K562 (cell line): ENCODE measurements at regions not wholly inside any gene's neighbourhood (a gene's known extent, or its start where the extent isn't known, plus 50 kb on each side); places are given as distances from the start of the nearest gene placed in this dataset.

Source experiments
- ATAC-seq: fragments of 200-7000 bp; cut with Tn5 transposase; 3 replicates; pipeline ENCODE4 v1.9.1; 2020; ENCODE audit warnings: moderate library complexity
- BruUV-seq: library from RNA; stranded (reverse); fragments of 400-500 nt; replicated peaks from 2 replicates; lab custom pipeline; 2021; lab: Mats Ljungman, UMichigan
- CTCF ChIA-PET: fragments of 300-600 bp; formaldehyde crosslinking; extraction: SDS; loops from one replicate; lab custom pipeline; 2021; ENCODE audit warnings: low intra/inter-chr PET ratio; lab: Yijun Ruan, JAX
- POLR2A ChIA-PET: fragments of 300-600, 350-650 bp; sonication (Branson Sonifier 250); formaldehyde crosslinking; extraction: SDS; loops from one replicate; lab custom pipeline; 2021; ENCODE audit warnings: antibody characterized with exemption, inconsistent platforms; lab: Yijun Ruan, JAX
- DNase-seq, 4 experiments: peaks; one replicate each; pipeline versions ENCODE4 v3.0.0 to v3.0.0-alpha.2; 2011 to 2018; ENCODE audit warnings: low spot score in 3 of 4, mixed read lengths in 3 of 4; ENCODE audit errors: extremely low read depth in 1 of 4
- FAIRE-seq: peaks from 2 replicates; lab custom pipeline; 2011; peaks lifted over from hg19 to GRCh38; lab: Jason Lieb, UNC
- H2AFZ ChIP-seq: 2 replicates; pipeline ENCODE4 v1.6.0; 2011; ENCODE audit warnings: low read depth, low read length, control low read depth, inconsistent platforms
- H3K27ac ChIP-seq: fragments of 200-600 bp; 3 replicates; pipeline ENCODE4 v1.8.0; 2011; ENCODE audit warnings: low read depth, mild to moderate bottlenecking, control low read depth, inconsistent platforms, low read length, moderate library complexity, mixed read lengths; ENCODE audit errors: extremely low read depth
- H3K27me3 ChIP-seq, 2 experiments: fragments of 300-600 bp in 1 of 2; 2 replicates in 1 of 2; 3 replicates in 1 of 2; pipeline versions ENCODE4 v1.6.0 to v1.8.0; 2011; ENCODE audit warnings: inconsistent platforms in 2 of 2, low read length in 2 of 2, mild to moderate bottlenecking in 1 of 2, mixed read lengths in 1 of 2, moderate library complexity in 1 of 2; ENCODE audit not compliant: control insufficient read depth in 2 of 2, insufficient read depth in 2 of 2
- H3K36me3 ChIP-seq: fragments of 300-600 bp; 3 replicates; pipeline ENCODE4 v1.8.0; 2011; ENCODE audit warnings: mild to moderate bottlenecking, low read length, inconsistent platforms; ENCODE audit not compliant: control insufficient read depth, insufficient read depth
- H3K4me1 ChIP-seq, 2 experiments: fragments of 200-600 bp in 1 of 2; replicated peaks in 1 of 2; 2 replicates in 1 of 2; 3 replicates in 1 of 2; pipeline versions ENCODE4 v1.5.1 to v1.8.0; 2011; ENCODE audit warnings: inconsistent platforms in 2 of 2, low read length in 2 of 2, mild to moderate bottlenecking in 1 of 2, mixed read lengths in 1 of 2, moderate library complexity in 1 of 2; ENCODE audit not compliant: control insufficient read depth in 2 of 2, insufficient read depth in 2 of 2
- H3K4me2 ChIP-seq: 2 replicates; pipeline ENCODE4 v1.6.1; 2011; ENCODE audit warnings: low read length, control low read depth, inconsistent platforms, mixed read lengths; ENCODE audit not compliant: insufficient read depth
- H3K4me3 ChIP-seq: fragments of 200-600 bp; sonication (generic), shearing (Covaris generic); 2 replicates; pipeline ENCODE4 v1.5.1; 2016; ENCODE audit warnings: control low read depth, inconsistent platforms
- H3K79me2 ChIP-seq: fragments of 200-600 bp; 3 replicates; pipeline ENCODE4 v1.8.0; 2011; ENCODE audit warnings: low read length, inconsistent platforms; ENCODE audit not compliant: control insufficient read depth, insufficient read depth
- H3K9ac ChIP-seq, 2 experiments: 2 replicates each; pipeline versions ENCODE4 v1.6.0 to v1.6.1; 2011; ENCODE audit warnings: low read depth in 2 of 2, low read length in 2 of 2, control low read depth in 1 of 2, inconsistent platforms in 1 of 2, mild to moderate bottlenecking in 1 of 2, mixed read lengths in 1 of 2; ENCODE audit not compliant: insufficient read depth in 1 of 2
- H3K9me1 ChIP-seq: one replicate; pipeline ENCODE4 v1.6.0; 2011; ENCODE audit warnings: inconsistent platforms, mild to moderate bottlenecking, low read length, moderate library complexity; ENCODE audit not compliant: control insufficient read depth, insufficient read depth
- H3K9me3 ChIP-seq: replicated peaks from 2 replicates; pipeline ENCODE4 v1.5.1; 2011; ENCODE audit warnings: low read depth, low read length, inconsistent platforms; ENCODE audit not compliant: control insufficient read depth, insufficient read depth
- H4K20me1 ChIP-seq: replicated peaks from 2 replicates; pipeline ENCODE4 v1.6.1; 2011; ENCODE audit warnings: low read length, inconsistent platforms, mixed read lengths; ENCODE audit not compliant: control insufficient read depth, insufficient read depth
- BACH1 ChIP-seq: fragments of 200-800 bp; sonication (Bioruptor generic); IDR thresholded peaks from 2 replicates; pipeline ENCODE4 v1.6.1; 2016; ENCODE audit warnings: missing genetic modification characterization, missing compliant biosample characterization
- DACH1 ChIP-seq: fragments of 450-650 bp; IDR thresholded peaks from 2 replicates; pipeline ENCODE4 v1.6.1; 2018; ENCODE audit not compliant: partially characterized antibody
- HNRNPL ChIP-seq: fragments of 200-400 bp; formaldehyde crosslinking; IDR thresholded peaks from 2 replicates; pipeline ENCODE4 v1.6.1; 2017; ENCODE audit warnings: low read depth, mild to moderate bottlenecking, low read length
- MEIS2 ChIP-seq: fragments of 450-650 bp; IDR thresholded peaks from 2 replicates; pipeline ENCODE4 v1.6.1; 2014; ENCODE audit warnings: mild to moderate bottlenecking; ENCODE audit not compliant: partially characterized antibody
- MITF ChIP-seq: IDR thresholded peaks from 2 replicates; pipeline ENCODE4 v1.6.1; 2014; ENCODE audit warnings: antibody characterized with exemption
- RBM39 ChIP-seq: fragments of 200-400 bp; formaldehyde crosslinking; optimal IDR thresholded peaks from 2 replicates; pipeline ENCODE3; 2018; ENCODE audit warnings: low read depth, low read length
- TAF15 ChIP-seq: fragments of 200-400 bp; formaldehyde crosslinking; IDR thresholded peaks from 2 replicates; pipeline ENCODE4 v1.6.1; 2017; ENCODE audit warnings: mild to moderate bottlenecking, low read depth, low read length, moderate library complexity
- TAL1 ChIP-seq: fragments of 450-650 bp; IDR thresholded peaks from 2 replicates; pipeline ENCODE4 v1.6.1; 2016; ENCODE audit warnings: mild to moderate bottlenecking
- TEAD2 ChIP-seq: fragments of 450-650 bp; IDR thresholded peaks from 2 replicates; pipeline ENCODE4 v1.6.1; 2016; ENCODE audit warnings: missing genetic modification characterization, control low read depth, missing compliant biosample characterization
- ZNF785 ChIP-seq: fragments of 250-450 bp; sonication (Bioruptor Pico); IDR thresholded peaks from 2 replicates; pipeline ENCODE4 v1.4.0; 2020; ENCODE audit warnings: mild to moderate bottlenecking
- WGBS: fragments of 100-300 bp; shearing (Covaris generic); methylation state at CpG from one replicate; pipeline ENCODE4 v1.1.6; 2016; ENCODE audit warnings: low coverage, mixed read lengths; ENCODE audit not compliant: insufficient coverage; ENCODE audit errors: missing lambda C conversion rate; 5-methylcytosine and 5-hydroxymethylcytosine counted together
- in situ Hi-C: fragments of 300-500 bp; cut with MboI; formaldehyde crosslinking; loops from 4 replicates; pipeline ENCODE4 v1.15.0; 2018; ENCODE audit warnings: inconsistent platforms, mixed read lengths
- intact Hi-C: fragments of 100-400 bp; cut with micrococcal nuclease; formaldehyde crosslinking; loops from 2 replicates; pipeline ENCODE4 v1.14.2; 2022
- TF ChIP-seq, protein P1 (sequence below): fragments of 250-450 bp; sonication (Bioruptor Pico); IDR thresholded peaks from 2 replicates; pipeline ENCODE4 v1.8.0; 2022; ENCODE audit warnings: moderate library complexity, mild to moderate bottlenecking, inconsistent platforms
- TF ChIP-seq, protein P2 (sequence below): fragments of 450-650 bp; formaldehyde crosslinking; IDR thresholded peaks from 2 replicates; pipeline ENCODE4 v1.4.0; 2022; ENCODE audit warnings: mild to moderate bottlenecking, moderate library complexity

DNA sequence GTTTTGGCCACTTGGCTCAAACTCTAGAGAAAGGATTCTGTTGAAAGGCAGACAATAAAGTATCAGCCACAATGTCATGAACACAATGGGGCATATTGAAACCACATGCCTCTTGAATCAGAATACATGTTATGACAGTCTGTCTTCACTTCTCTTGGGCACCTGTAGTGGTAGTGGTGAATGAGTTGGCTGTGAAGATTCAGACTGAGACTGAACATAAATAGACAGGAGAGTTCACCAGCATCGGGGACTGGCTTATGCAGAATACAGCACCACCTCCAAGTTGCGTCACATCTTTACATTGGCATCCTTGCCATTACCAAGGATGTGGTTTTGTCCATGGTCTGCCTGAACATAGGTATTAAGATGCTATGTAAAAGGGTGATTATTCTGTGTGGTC, 336.8 kb downstream of the MYCN start:
- intact Hi-C loops: no loop called here
- Histone ChIP-seq H3K9me3 (no peaks in the 10 kb centered on the region), H3K36me3 (no peaks in the 10 kb centered on the region), H3K9me1 (no peaks in the 10 kb centered on the region), H3K27me3 (no peaks in the 10 kb centered on the region), H3K79me2 (no peaks in the 10 kb centered on the region), H3K4me1 (no peaks in the 10 kb centered on the region), H3K4me2 (no peak overlapping the region), H2AFZ (no peak overlapping the region), H3K9ac (no peak overlapping the region), H3K4me3 (no peak overlapping the region), H4K20me1 (no peaks in the 10 kb centered on the region), H3K27ac (no peak overlapping the region)
- FAIRE-seq: no peak
- CTCF ChIA-PET: no interaction called here
- BruUV-seq: no TSS peak
- ATAC-seq: no peak
- TF ChIP-seq TEAD2 (no peak), ZNF785 (no peak), MITF (no peak), RBM39 (no peak), HNRNPL (no peak), TAF15 (no peak), DACH1 (no peak), TAL1 (no peak), MEIS2 (no peak), BACH1 (tag) (no peak)
- TF ChIP-seq, protein P1, sequence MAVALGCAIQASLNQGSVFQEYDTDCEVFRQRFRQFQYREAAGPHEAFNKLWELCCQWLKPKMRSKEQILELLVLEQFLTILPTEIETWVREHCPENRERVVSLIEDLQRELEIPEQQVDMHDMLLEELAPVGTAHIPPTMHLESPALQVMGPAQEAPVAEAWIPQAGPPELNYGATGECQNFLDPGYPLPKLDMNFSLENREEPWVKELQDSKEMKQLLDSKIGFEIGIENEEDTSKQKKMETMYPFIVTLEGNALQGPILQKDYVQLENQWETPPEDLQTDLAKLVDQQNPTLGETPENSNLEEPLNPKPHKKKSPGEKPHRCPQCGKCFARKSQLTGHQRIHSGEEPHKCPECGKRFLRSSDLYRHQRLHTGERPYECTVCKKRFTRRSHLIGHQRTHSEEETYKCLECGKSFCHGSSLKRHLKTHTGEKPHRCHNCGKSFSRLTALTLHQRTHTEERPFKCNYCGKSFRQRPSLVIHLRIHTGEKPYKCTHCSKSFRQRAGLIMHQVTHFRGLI (CRISPR knock-in tag): no peak
- TF ChIP-seq, protein P2, sequence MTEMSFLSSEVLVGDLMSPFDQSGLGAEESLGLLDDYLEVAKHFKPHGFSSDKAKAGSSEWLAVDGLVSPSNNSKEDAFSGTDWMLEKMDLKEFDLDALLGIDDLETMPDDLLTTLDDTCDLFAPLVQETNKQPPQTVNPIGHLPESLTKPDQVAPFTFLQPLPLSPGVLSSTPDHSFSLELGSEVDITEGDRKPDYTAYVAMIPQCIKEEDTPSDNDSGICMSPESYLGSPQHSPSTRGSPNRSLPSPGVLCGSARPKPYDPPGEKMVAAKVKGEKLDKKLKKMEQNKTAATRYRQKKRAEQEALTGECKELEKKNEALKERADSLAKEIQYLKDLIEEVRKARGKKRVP: no peak
- POLR2A ChIA-PET: no interaction called here
- in situ Hi-C loops: no loop called here
- WGBS: 0% methylated on average over 2 of the region's 2 CpGs
- DNase-seq: no peak
